Stomach (tissue), 8 donors: ENCODE measurements at regions not wholly inside any gene's neighbourhood (a gene's known extent, or its start where the extent isn't known, plus 50 kb on each side); places are given as distances from the start of the nearest gene placed in this dataset.

Experiments
- DNase-seq, 2 donors: peaks; one replicate each; pipeline versions ENCODE4 v3.0.0 to v3.0.0-alpha.2; 2013 to 2019
- H3K27ac ChIP-seq, 5 donors: fragments of 200-600 bp in 4 of 5; sonication (generic) in 4 of 5; one replicate each; pipeline ENCODE4 v1.5.1; 2013 to 2019; ENCODE audit warnings: mild to moderate bottlenecking in 1 of 5, moderate library complexity in 1 of 5
- H3K27me3 ChIP-seq, 3 donors: fragments of 200-600 bp; sonication (generic); one replicate each; pipeline ENCODE4 v1.5.1; 2017 to 2019; ENCODE audit warnings: mixed run types in 1 of 3
- H3K36me3 ChIP-seq, 4 donors: fragments of 200-600 bp; sonication (generic); 1 replicate in 3 of 4; 2 replicates in 1 of 4; pipeline ENCODE4 v1.5.1; 2016 to 2019
- H3K4me1 ChIP-seq, 4 donors: fragments of 200-600 bp; sonication (generic); one replicate each; pipeline ENCODE4 v1.5.1; 2016 to 2019
- H3K4me3 ChIP-seq, 4 donors: fragments of 200-600 bp; sonication (generic) in 3 of 4; one replicate each; pipeline ENCODE4 v1.5.1; 2016 to 2019; ENCODE audit warnings: mild to moderate bottlenecking in 1 of 4
- H3K9me3 ChIP-seq, 4 donors: fragments of 200-600 bp; sonication (generic); one replicate each; pipeline ENCODE4 v1.5.1; 2016 to 2019
- CTCF ChIP-seq, 7 experiments: fragments of 450-650 bp in 4 of 7; fragments of 200-600 bp in 3 of 7; sonication (generic) in 3 of 7; IDR thresholded peaks; one replicate each; pipeline ENCODE4 v1.5.1; 2016 to 2019; ENCODE audit warnings: antibody characterized with exemption in 7 of 7, control low read depth in 2 of 7, mild to moderate bottlenecking in 1 of 7
- EP300 ChIP-seq: sonication (generic); formaldehyde crosslinking; IDR thresholded peaks from one replicate; pipeline ENCODE4 v1.6.1; 2017; ENCODE audit warnings: antibody characterized with exemption
- POLR2A ChIP-seq, 4 donors: fragments of 450-650 bp; IDR thresholded peaks; one replicate each; pipeline ENCODE4 v1.6.1; 2016; ENCODE audit warnings: antibody characterized with exemption in 4 of 4, control low read depth in 2 of 4, mild to moderate bottlenecking in 1 of 4, moderate library complexity in 1 of 4
- POLR2AphosphoS5 ChIP-seq, 3 donors: sonication (generic); formaldehyde crosslinking; IDR thresholded peaks; one replicate each; pipeline ENCODE4 v1.6.1; 2016; ENCODE audit warnings: antibody characterized with exemption in 3 of 3
- WGBS, 5 donors: extraction: QIAGEN DNeasy Blood & Tissue Kit in 3 of 5; methylation state at CpG; one replicate each; pipeline versions ENCODE4 v1.1.5 to v1.1.7; 2013 to 2018; 5-methylcytosine and 5-hydroxymethylcytosine counted together
- intact Hi-C: fragments of 100-400 bp; cut with DNase I; formaldehyde crosslinking; loops from one replicate; pipeline ENCODE4 v1.15.1; 2023; ENCODE audit warnings: low total_unique reads
- donor health status: healthy with polysubstance abuse.
- donor health status: Bipolar disorder and iron deficiency.
- donor health status: healthy.

GRCh38 chr1:242871471-242872030, 347.1 kb upstream of the PLD5 start:
- no peak overlapping the region for H3K27ac ChIP-seq
- no peak for DNase-seq
- no peaks in the 10 kb centered on the region for H3K9me3 ChIP-seq
- no peak for TF ChIP-seq POLR2AphosphoS5 (IDR thresholded peaks at IDR 0.05)
- TF ChIP-seq POLR2A (IDR thresholded peaks at IDR 0.05) = no peak
- no peak for TF ChIP-seq EP300
- TF ChIP-seq CTCF (IDR thresholded peaks at IDR 0.05) = no peak
- H3K27me3 ChIP-seq = no peaks in the 10 kb centered on the region
- H3K4me1 ChIP-seq = no peaks in the 10 kb centered on the region
- no peaks in the 10 kb centered on the region for H3K36me3 ChIP-seq
- intact Hi-C loops = no loop called here
- no peak overlapping the region for H3K4me3 ChIP-seq
- WGBS, 5 donors = 61 to 72% (median 66%) methylated on average over 5 of the region's 5 CpGs

GRCh38 chr1:242870966-242871365, 346.5 kb upstream of the PLD5 start:
- Histone ChIP-seq H3K4me1 (no peaks in the 10 kb centered on the region), H3K36me3 (no peaks in the 10 kb centered on the region), H3K27me3 (no peaks in the 10 kb centered on the region), H3K27ac (no peak overlapping the region), H3K9me3 (no peaks in the 10 kb centered on the region), H3K4me3 (no peak overlapping the region)
- no peak for TF ChIP-seq POLR2A (IDR thresholded peaks at IDR 0.05)
- TF ChIP-seq POLR2AphosphoS5 (IDR thresholded peaks at IDR 0.05) = no peak
- TF ChIP-seq EP300 = no peak
- no peak for TF ChIP-seq CTCF (IDR thresholded peaks at IDR 0.05)
- intact Hi-C loops = no loop called here
- no peak for DNase-seq

- DNase-seq = no peak
- 46 to 62% (median 54%) methylated on average over 4 of the region's 4 CpGs for WGBS, 5 donors
- Histone ChIP-seq H3K36me3 (no peaks in the 10 kb centered on the region), H3K27ac (no peak overlapping the region), H3K27me3 (no peaks in the 10 kb centered on the region), H3K4me3 (no peak overlapping the region), H3K9me3 (no peaks in the 10 kb centered on the region), H3K4me1 (no peaks in the 10 kb centered on the region)
- TF ChIP-seq EP300 = no peak
- no peak for TF ChIP-seq POLR2AphosphoS5 (IDR thresholded peaks at IDR 0.05)
- TF ChIP-seq POLR2A (IDR thresholded peaks at IDR 0.05) = no peak
- no peak for TF ChIP-seq CTCF (IDR thresholded peaks at IDR 0.05)
- intact Hi-C loops = no loop called here
Observed at GRCh38 chr1:242856289-242856688, 331.8 kb upstream of the PLD5 start.

GRCh38 chr1:242854466-242854865, 330.0 kb upstream of the PLD5 start:
- 62 to 78% (median 71%) methylated on average over 3 of the region's 3 CpGs for WGBS, 5 donors
- Histone ChIP-seq H3K27me3 (no peaks in the 10 kb centered on the region), H3K4me1 (no peaks in the 10 kb centered on the region), H3K4me3 (no peak overlapping the region), H3K27ac (no peak overlapping the region), H3K36me3 (no peaks in the 10 kb centered on the region), H3K9me3 (peaks cover 0 to 6% (median 0%) of the 10 kb centered on the region in 4 donors)
- TF ChIP-seq POLR2AphosphoS5 (IDR thresholded peaks at IDR 0.05) (no peak), CTCF (IDR thresholded peaks at IDR 0.05) (no peak), EP300 (no peak), POLR2A (IDR thresholded peaks at IDR 0.05) (no peak)
- no peak for DNase-seq
- intact Hi-C loops = no loop called here
